ENCODE measurements at regions not wholly inside any gene's neighbourhood (a gene's known extent, or its start where the extent isn't known, plus 50 kb on each side); places are given as distances from the start of the nearest gene placed in this dataset.

GRCh38 chr6:48809245-48809644 lies 653.8 kb downstream of the MMUT start:
- H3K4me3 ChIP-seq (ENCODE audit: low read depth, low read length): no peak overlapping the region
- DNase-seq (ENCODE audit: low read depth): no peak
- TF ChIP-seq CTCF (conservative IDR thresholded peaks at IDR 0.05; ENCODE audit: low read depth, low read length): no peak

- DNase-seq (ENCODE audit: low read depth): no peak
- no peak for TF ChIP-seq CTCF (conservative IDR thresholded peaks at IDR 0.05; ENCODE audit: low read depth, low read length)
- no peak overlapping the region for H3K4me3 ChIP-seq (ENCODE audit: low read depth, low read length)
Measured at GRCh38 chr6:48798296-48798695, 664.8 kb downstream of the MMUT start.

- TF ChIP-seq CTCF (conservative IDR thresholded peaks at IDR 0.05; ENCODE audit: low read depth, low read length): no peak
- H3K4me3 ChIP-seq (ENCODE audit: low read depth, low read length): no peak overlapping the region
- DNase-seq (ENCODE audit: low read depth): no peak
Measured at GRCh38 chr6:48782225-48782624, 671.2 kb upstream of the PTCHD4 start.

GRCh38 chr6:48777411-48777810 lies 666.4 kb upstream of the PTCHD4 start:
- no peak overlapping the region for H3K4me3 ChIP-seq (ENCODE audit: low read depth, low read length)
- no peak for DNase-seq (ENCODE audit: low read depth)
- TF ChIP-seq CTCF (conservative IDR thresholded peaks at IDR 0.05; ENCODE audit: low read depth, low read length): no peak

- no peak for TF ChIP-seq CTCF (conservative IDR thresholded peaks at IDR 0.05; ENCODE audit: low read depth, low read length)
- H3K4me3 ChIP-seq (ENCODE audit: low read depth, low read length): no peak overlapping the region
- DNase-seq (ENCODE audit: low read depth): peak; percentile 53
Measured at GRCh38 chr6:48775157-48775556, 664.2 kb upstream of the PTCHD4 start.

GRCh38 chr6:48774276-48774675 lies 663.3 kb upstream of the PTCHD4 start:
- TF ChIP-seq CTCF (conservative IDR thresholded peaks at IDR 0.05; ENCODE audit: low read depth, low read length): no peak
- DNase-seq (ENCODE audit: low read depth): no peak
- H3K4me3 ChIP-seq (ENCODE audit: low read depth, low read length): no peak overlapping the region

GRCh38 chr6:48766349-48766748 lies 655.4 kb upstream of the PTCHD4 start:
- no peak for TF ChIP-seq CTCF (conservative IDR thresholded peaks at IDR 0.05; ENCODE audit: low read depth, low read length)
- H3K4me3 ChIP-seq (ENCODE audit: low read depth, low read length): no peak overlapping the region
- peak; percentile 75 for DNase-seq (ENCODE audit: low read depth)
